ENCODE measurements at regions not wholly inside any gene's neighbourhood (a gene's known extent, or its start where the extent isn't known, plus 50 kb on each side); places are given as distances from the start of the nearest gene placed in this dataset.

DNA sequence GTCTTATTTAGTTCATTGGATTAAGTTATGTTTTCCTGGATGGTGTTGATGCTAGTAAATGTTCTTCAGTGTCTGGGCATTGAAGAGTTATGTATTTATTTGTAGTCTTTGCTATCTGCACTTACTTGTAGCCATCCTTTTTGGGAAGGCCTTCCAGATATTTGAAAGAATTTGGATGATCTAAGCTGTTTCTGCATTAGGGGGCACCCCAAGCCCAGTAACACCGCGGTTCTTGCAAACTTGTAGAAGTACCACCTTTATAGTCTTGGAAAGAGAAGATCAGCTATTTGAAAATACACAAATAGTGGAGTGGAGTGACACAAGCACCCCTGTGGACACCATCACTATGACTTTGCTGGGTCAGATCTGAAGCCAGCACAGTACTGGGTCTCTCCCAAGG, 175.9 kb upstream of the KIF2B start:
- Histone ChIP-seq H3K4me1 (ENCODE audit: control insufficient read depth in 1 of 2, insufficient read depth in 2 of 2, low read length in 2 of 2) (no peaks in the 10 kb centered on the region), H3K4me2 (ENCODE audit: low read length) (no peak overlapping the region), H3K4me3 (replicated peaks in 1 of 2; ENCODE audit: low read depth in 1 of 2, low read length in 2 of 2) (no peak overlapping the region), H3K9ac (ENCODE audit: low read length) (no peak overlapping the region), H2AFZ (ENCODE audit: low read depth, low read length, poor library complexity, severe bottlenecking) (no peak overlapping the region), H3K27ac (ENCODE audit: low read depth, low read length) (no peak overlapping the region), H3K9me2 (ENCODE audit: insufficient read depth) (no peaks in the 10 kb centered on the region), H3K36me3 (ENCODE audit: control insufficient read depth in 1 of 2, insufficient read depth in 2 of 2, low read length in 2 of 2) (no peaks in the 10 kb centered on the region), H3K27me3 (ENCODE audit: insufficient read depth, low read length) (no peaks in the 10 kb centered on the region), H3K9me3 (ENCODE audit: control insufficient read depth in 1 of 2, insufficient read depth in 1 of 2, low read depth in 1 of 2, low read length in 2 of 2) (peaks cover 24 to 34% of the 10 kb centered on the region in 2 experiments; a peak in 3 of 4 replicates), H4K20me1 (ENCODE audit: insufficient read depth) (no peaks in the 10 kb centered on the region), H3K79me2 (ENCODE audit: insufficient read depth, low read length) (no peaks in the 10 kb centered on the region)
- DNase-seq (ENCODE audit: low read depth, low spot score), result no peak
- TF ChIP-seq ELF1 (IDR thresholded peaks at IDR 0.05; ENCODE audit: borderline replicate concordance, low read depth) (no peak), SIN3A (IDR thresholded peaks at IDR 0.05; ENCODE audit: low read depth) (no peak), FOSL1 (IDR thresholded peaks at IDR 0.05; ENCODE audit: low read depth) (no peak), CEBPB (IDR thresholded peaks at IDR 0.05; ENCODE audit: low read depth) (no peak), SP1 (IDR thresholded peaks at IDR 0.05; ENCODE audit: low read depth) (no peak), EGR1 (IDR thresholded peaks at IDR 0.05; ENCODE audit: low read depth) (no peak), EZH2 (IDR thresholded peaks at IDR 0.05) (no peak), ZNF274 (IDR thresholded peaks at IDR 0.05; ENCODE audit: low read depth, low read length) (no peak)
- TF ChIP-seq, protein P1, sequence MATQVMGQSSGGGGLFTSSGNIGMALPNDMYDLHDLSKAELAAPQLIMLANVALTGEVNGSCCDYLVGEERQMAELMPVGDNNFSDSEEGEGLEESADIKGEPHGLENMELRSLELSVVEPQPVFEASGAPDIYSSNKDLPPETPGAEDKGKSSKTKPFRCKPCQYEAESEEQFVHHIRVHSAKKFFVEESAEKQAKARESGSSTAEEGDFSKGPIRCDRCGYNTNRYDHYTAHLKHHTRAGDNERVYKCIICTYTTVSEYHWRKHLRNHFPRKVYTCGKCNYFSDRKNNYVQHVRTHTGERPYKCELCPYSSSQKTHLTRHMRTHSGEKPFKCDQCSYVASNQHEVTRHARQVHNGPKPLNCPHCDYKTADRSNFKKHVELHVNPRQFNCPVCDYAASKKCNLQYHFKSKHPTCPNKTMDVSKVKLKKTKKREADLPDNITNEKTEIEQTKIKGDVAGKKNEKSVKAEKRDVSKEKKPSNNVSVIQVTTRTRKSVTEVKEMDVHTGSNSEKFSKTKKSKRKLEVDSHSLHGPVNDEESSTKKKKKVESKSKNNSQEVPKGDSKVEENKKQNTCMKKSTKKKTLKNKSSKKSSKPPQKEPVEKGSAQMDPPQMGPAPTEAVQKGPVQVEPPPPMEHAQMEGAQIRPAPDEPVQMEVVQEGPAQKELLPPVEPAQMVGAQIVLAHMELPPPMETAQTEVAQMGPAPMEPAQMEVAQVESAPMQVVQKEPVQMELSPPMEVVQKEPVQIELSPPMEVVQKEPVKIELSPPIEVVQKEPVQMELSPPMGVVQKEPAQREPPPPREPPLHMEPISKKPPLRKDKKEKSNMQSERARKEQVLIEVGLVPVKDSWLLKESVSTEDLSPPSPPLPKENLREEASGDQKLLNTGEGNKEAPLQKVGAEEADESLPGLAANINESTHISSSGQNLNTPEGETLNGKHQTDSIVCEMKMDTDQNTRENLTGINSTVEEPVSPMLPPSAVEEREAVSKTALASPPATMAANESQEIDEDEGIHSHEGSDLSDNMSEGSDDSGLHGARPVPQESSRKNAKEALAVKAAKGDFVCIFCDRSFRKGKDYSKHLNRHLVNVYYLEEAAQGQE (IDR thresholded peaks at IDR 0.05; ENCODE audit: low read depth), result no peak
- ATAC-seq, result no peak
- ChIA-PET POLR2A (no interaction called here), RAD21 (ENCODE audit: low non-redundant PET in 1 of 2, low total read pairs in 2 of 2, uncharacterized antibody in 2 of 2, unreplicated experiment in 2 of 2) (no interaction called here), CTCF (no interaction called here)
- BruUV-seq (replicated peaks), result no TSS peak
- intact Hi-C loops (cut with micrococcal nuclease), result no loop called here

Measured in HCT116 (cell line).